ENCODE measurements at regions not wholly inside any gene's neighbourhood (a gene's known extent, or its start where the extent isn't known, plus 50 kb on each side); places are given as distances from the start of the nearest gene placed in this dataset.

- no peak for TF ChIP-seq CTCF (conservative IDR thresholded peaks at IDR 0.05; ENCODE audit: low read length)
- no peak for TF ChIP-seq EZH2phosphoT487 (IDR thresholded peaks at IDR 0.05; ENCODE audit: borderline replicate concordance, low read depth, low read length)
Observed at GRCh38 chr9:103889989-103890388, 204.1 kb upstream of the SMC2 start.

All from OCI-LY7 (cell line).